Subcutaneous abdominal adipose tissue (tissue), 5 donors: ENCODE measurements at regions not wholly inside any gene's neighbourhood (a gene's known extent, or its start where the extent isn't known, plus 50 kb on each side); places are given as distances from the start of the nearest gene placed in this dataset.
"Not testable (repeated sequence)": the region's sequence is repeated elsewhere in the genome, so short reads cannot be mapped to it uniquely, and the experiment has no call there.

Experiments
- H3K27ac ChIP-seq: one replicate; pipeline ENCODE4 v1.7.0; 2013; ENCODE audit warnings: low read depth, mild to moderate bottlenecking, inconsistent platforms, low read length, moderate library complexity
- H3K27me3 ChIP-seq, 5 donors: one replicate each; pipeline ENCODE4 v1.7.0; 2013; ENCODE audit warnings: low read length in 5 of 5, inconsistent platforms in 1 of 5; ENCODE audit not compliant: control insufficient read depth in 5 of 5, insufficient read depth in 4 of 5
- H3K36me3 ChIP-seq, 5 donors: one replicate each; pipeline ENCODE4 v1.7.0; 2013; ENCODE audit warnings: low read length in 5 of 5; ENCODE audit not compliant: control insufficient read depth in 5 of 5, insufficient read depth in 5 of 5
- H3K4me1 ChIP-seq, 5 donors: one replicate each; pipeline ENCODE4 v1.7.0; 2013; ENCODE audit warnings: low read length in 5 of 5, mild to moderate bottlenecking in 3 of 5, moderate library complexity in 1 of 5; ENCODE audit not compliant: control insufficient read depth in 5 of 5, insufficient read depth in 5 of 5
- H3K4me3 ChIP-seq, 5 donors: one replicate each; pipeline ENCODE4 v1.7.0; 2013; ENCODE audit warnings: low read length in 5 of 5, low read depth in 1 of 5
- H3K9ac ChIP-seq, 5 donors: one replicate each; pipeline ENCODE4 v1.7.0; 2013; ENCODE audit warnings: low read length in 5 of 5, mild to moderate bottlenecking in 4 of 5, moderate library complexity in 3 of 5
- H3K9me3 ChIP-seq, 5 donors: one replicate each; pipeline ENCODE4 v1.7.0; 2013; ENCODE audit warnings: low read length in 5 of 5; ENCODE audit not compliant: control insufficient read depth in 5 of 5
- donor health status: healthy.
- donor health status: healthy.
- donor health status: healthy.
- donor health status: healthy.
- donor health status: healthy.

- Histone ChIP-seq H3K9ac (no peak overlapping the region), H3K36me3 (no peaks in the 10 kb centered on the region), H3K27ac (no peak overlapping the region), H3K27me3 (peaks cover 0 to 2% (median 0%) of the 10 kb centered on the region in 5 donors), H3K4me1 (peaks cover 0 to 14% (median 11%) of the 10 kb centered on the region in 5 donors), H3K4me3 (no peak overlapping the region), H3K9me3 (no peaks in the 10 kb centered on the region)
Measured at GRCh38 chr3:153783741-153784480, 337.3 kb upstream of the ARHGEF26 start.

- H3K36me3 ChIP-seq: no peaks in the 10 kb centered on the region
- peaks cover 0 to 14% (median 11%) of the 10 kb centered on the region in 5 donors for H3K4me1 ChIP-seq
- no peak overlapping the region for H3K27ac ChIP-seq
Measured at GRCh38 chr3:153785901-153786300, 335.3 kb upstream of the ARHGEF26 start.

GRCh38 chr3:153789380-153789779, 331.8 kb upstream of the ARHGEF26 start:
- no peak overlapping the region for H3K4me3 ChIP-seq
- H3K36me3 ChIP-seq: no peaks in the 10 kb centered on the region
- H3K27ac ChIP-seq: no peak overlapping the region
- no peaks in the 10 kb centered on the region for H3K4me1 ChIP-seq
- no peaks in the 10 kb centered on the region for H3K27me3 ChIP-seq
- H3K9ac ChIP-seq: no peak overlapping the region
- H3K9me3 ChIP-seq: peaks cover 0 to 3% (median 0%) of the 10 kb centered on the region in 5 donors

More at GRCh38 chr3:153785901-153786300, 335.3 kb upstream of the ARHGEF26 start:
- Histone ChIP-seq H3K9me3 (peaks cover 0 to under 1% (median 0%) of the 10 kb centered on the region in 5 donors), H3K4me3 (no peak overlapping the region), H3K27me3 (no peaks in the 10 kb centered on the region), H3K9ac (no peak overlapping the region)

- H3K9ac ChIP-seq, H3K27ac ChIP-seq, H3K27me3 ChIP-seq, H3K36me3 ChIP-seq, H3K4me3 ChIP-seq, H3K4me1 ChIP-seq, H3K9me3 ChIP-seq: not testable (repeated sequence)
Measured at GRCh38 chr3:153797056-153797455, 324.1 kb upstream of the ARHGEF26 start.

- Histone ChIP-seq H3K4me3 (no peak overlapping the region), H3K4me1 (no peaks in the 10 kb centered on the region), H3K9me3 (no peaks in the 10 kb centered on the region), H3K27ac (no peak overlapping the region), H3K9ac (no peak overlapping the region), H3K27me3 (no peaks in the 10 kb centered on the region), H3K36me3 (no peaks in the 10 kb centered on the region)
Measured at GRCh38 chr3:153809097-153809496, 312.1 kb upstream of the ARHGEF26 start.

- H3K36me3 ChIP-seq: no peaks in the 10 kb centered on the region
- no peaks in the 10 kb centered on the region for H3K27me3 ChIP-seq
- no peak overlapping the region for H3K27ac ChIP-seq
- H3K4me1 ChIP-seq: no peaks in the 10 kb centered on the region
- no peak overlapping the region for H3K4me3 ChIP-seq
- no peaks in the 10 kb centered on the region for H3K9me3 ChIP-seq
- H3K9ac ChIP-seq: no peak overlapping the region
Measured at GRCh38 chr3:153818338-153818737, 302.9 kb upstream of the ARHGEF26 start.

GRCh38 chr3:153820035-153820434, 301.2 kb upstream of the ARHGEF26 start:
- Histone ChIP-seq H3K4me3 (no peak overlapping the region), H3K9ac (no peak overlapping the region), H3K36me3 (no peaks in the 10 kb centered on the region), H3K27me3 (no peaks in the 10 kb centered on the region), H3K4me1 (no peaks in the 10 kb centered on the region), H3K27ac (no peak overlapping the region), H3K9me3 (no peaks in the 10 kb centered on the region)

- not testable (repeated sequence) for H3K27ac ChIP-seq, H3K4me3 ChIP-seq, H3K4me1 ChIP-seq, H3K36me3 ChIP-seq, H3K9ac ChIP-seq, H3K27me3 ChIP-seq, H3K9me3 ChIP-seq
Measured at GRCh38 chr3:153828346-153828745, 292.8 kb upstream of the ARHGEF26 start.

- Histone ChIP-seq H3K4me3 (no peak overlapping the region), H3K36me3 (no peaks in the 10 kb centered on the region), H3K4me1 (no peaks in the 10 kb centered on the region), H3K27me3 (no peaks in the 10 kb centered on the region), H3K9ac (no peak overlapping the region), H3K9me3 (peaks cover 0 to 3% (median 0%) of the 10 kb centered on the region in 5 donors), H3K27ac (no peak overlapping the region)
Measured at GRCh38 chr3:153829606-153830170, 291.5 kb upstream of the ARHGEF26 start.

- Histone ChIP-seq H3K27ac (no peak overlapping the region), H3K9me3 (peaks cover 0 to 3% (median 0%) of the 10 kb centered on the region in 5 donors), H3K36me3 (no peaks in the 10 kb centered on the region), H3K27me3 (no peaks in the 10 kb centered on the region), H3K4me3 (no peak overlapping the region), H3K9ac (no peak overlapping the region), H3K4me1 (no peaks in the 10 kb centered on the region)
Measured at GRCh38 chr3:153830552-153830951, 290.6 kb upstream of the ARHGEF26 start.
